COLO829 (cell line): ENCODE measurements at regions not wholly inside any gene's neighbourhood (a gene's known extent, or its start where the extent isn't known, plus 50 kb on each side); places are given as distances from the start of the nearest gene placed in this dataset.
A peak's percentile ranks its signal among the peaks of the same experiment; 100 is the strongest.

Experiments used
- DNase-seq: peaks from one replicate; pipeline ENCODE4 v3.0.0; 2012; ENCODE audit warnings: low spot score

DNA sequence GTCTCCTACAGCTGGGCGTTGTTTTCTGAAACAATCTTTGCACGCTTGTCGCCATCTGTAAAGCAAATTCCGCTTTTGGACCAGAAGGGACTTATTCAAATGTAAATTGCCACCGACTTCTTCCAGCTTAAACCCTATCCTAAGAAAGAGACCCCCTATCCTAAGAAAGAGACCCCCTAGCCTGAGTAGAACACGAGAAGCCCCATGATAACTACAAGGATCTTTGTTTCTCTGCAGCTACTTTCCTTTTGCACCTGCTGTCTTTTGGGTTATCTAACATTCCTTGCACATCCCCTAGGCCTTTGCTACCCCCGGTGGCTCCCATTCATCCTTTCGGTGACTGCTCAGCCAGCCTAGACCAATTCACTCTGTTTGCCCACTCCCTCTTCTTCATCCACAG lies 536.0 kb upstream of the PRKX start:
- no peak for DNase-seq

DNA sequence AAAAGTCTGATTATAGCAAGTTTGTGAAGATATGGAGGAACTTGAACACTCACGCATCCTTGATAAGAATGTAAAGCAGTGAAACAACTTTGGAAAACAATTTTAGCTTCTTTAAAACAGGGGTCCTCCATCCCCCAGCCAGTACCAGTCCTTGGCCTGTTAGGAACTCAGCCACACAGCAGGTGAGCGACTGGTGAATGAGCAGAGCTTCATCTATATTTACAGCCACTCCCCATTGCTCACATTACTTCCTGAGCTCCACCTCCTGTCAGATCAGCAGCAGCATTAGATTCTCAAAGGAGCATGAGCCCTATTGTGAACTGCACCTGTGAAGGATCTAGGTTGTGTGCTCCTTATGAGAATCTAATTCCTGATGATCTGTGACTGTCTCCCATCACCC lies 530.3 kb upstream of the PRKX start:
- no peak for DNase-seq

DNA sequence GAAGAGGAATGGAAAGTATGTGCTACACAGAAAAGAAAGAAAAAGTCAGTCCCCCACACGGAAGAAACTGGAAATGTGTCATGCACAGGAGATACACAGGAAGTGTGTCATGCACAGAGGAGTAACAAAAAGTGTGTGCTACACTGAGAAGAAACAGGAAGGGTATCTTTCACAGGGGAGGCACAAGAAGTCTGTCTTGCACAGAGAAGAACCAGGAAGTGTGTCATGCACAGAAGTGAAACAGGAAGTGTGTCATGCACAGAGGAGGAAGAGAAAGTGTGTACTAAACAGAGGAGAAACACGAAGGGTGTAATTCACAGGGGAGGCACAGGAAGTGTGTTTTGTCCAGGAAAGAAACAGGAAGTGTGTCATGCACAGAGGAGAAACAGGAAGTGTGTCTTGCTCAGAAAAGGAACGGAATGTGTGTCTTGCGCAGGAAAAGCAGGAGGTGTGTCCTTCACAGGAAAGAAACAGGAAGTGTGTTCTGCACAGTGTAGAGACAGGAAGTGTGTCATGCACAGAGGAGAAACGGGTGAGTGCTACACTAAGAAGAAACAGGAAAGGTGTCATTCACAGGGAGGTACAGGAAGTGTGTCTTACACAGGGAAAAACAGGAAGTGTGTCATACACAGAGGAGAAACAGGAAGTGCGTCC lies 527.2 kb upstream of the PRKX start:
- DNase-seq, result peak; percentile 1

DNA sequence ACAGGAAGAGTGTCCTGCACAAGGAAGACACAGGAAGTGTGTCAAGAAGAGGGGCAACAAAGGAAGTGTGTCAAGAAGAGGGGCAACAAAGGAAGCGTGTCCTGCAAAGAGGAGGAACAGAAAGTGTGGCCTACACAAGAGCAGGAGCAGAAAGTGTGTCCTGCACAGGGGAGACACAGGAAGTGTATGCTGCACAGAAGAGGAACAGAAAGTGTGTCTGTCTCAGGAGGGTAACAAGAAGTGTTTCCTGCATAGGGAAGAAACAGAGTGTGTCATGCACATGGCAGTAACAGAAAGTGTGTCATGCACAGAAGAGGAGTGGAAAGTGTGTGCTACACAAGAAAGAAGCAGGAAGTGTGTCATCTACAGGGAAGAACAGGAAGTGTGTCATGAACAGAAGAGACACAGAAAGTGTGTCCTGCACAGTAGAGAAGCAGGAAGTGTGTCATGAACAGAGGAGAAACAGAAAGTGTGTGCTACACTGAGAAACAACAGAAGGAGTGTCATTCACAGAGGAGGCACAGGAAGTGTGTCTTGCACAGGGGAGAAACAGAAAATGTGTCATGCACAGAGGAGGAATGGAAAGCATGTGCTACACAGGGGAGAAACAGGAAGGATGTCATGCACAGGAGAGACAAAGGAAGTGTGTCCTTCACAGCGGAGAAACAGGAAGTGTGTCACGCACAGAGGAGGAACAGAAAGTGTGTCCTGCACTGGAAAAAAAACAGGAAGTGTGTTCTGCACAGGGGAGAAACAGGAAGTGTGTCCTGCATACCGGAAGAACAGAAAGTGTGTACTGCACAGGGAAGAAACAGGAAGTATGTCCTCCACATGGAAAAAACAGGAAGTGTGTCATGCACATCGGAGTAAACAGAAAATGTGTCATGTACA lies 526.4 kb upstream of the PRKX start:
- DNase-seq, result no peak

DNA sequence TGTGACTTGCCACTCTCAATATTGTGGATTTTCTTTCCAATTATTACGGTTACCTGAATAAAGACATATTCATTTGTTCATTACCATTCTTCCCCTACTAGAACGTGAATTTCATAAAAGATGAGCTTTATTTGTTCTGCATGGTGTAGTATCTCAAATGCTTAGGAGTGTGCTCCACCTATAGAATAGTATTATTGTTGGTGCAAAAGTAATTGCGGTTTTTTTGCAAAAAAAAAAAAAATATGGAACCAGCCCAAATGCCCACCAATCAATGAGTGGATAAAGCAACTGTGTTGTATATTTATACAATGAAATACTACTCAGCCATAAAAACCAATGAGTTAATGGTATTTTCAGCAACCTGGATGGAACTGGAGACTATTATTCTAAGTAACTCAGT lies 525.5 kb upstream of the PRKX start:
- DNase-seq, result no peak

DNA sequence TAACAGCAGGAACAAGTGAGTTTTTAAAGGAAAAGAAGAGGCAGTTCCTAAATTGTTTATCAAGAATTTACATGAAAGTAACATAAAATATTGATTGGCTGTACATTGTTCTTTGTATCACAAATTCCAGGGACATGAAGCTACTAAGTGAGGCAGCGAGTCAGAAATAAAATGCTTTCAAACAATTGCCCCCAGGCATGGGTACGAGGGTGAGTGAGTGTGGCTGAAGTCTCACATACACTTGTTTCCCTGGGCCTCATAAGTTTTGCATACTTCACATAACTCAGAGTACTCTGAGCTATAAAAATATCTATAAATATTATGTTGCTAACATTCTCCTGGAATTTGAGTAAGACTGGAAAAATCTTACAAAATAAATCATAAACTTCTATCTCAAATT lies 511.6 kb upstream of the PRKX start:
- DNase-seq, result no peak

DNA sequence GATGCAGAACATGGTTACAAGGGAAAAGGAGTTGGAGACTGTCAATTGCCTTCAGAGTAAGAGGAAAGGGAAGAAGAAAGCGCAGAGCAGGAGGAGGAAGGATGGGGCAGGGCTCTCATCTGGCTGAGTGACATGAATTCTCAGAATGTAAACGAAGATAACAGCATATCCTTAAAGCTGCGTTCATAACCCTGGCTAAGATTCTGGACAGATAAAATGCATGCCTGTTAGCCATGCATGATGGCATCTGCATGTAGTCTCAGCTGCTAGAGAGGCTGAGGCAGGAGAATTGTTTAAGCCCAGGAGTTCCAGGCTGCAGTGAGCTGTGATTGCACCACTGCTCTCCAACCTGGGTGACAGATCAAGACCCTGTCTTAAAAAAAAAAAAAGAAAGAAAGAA lies 493.5 kb upstream of the PRKX start:
- DNase-seq, result no peak

DNA sequence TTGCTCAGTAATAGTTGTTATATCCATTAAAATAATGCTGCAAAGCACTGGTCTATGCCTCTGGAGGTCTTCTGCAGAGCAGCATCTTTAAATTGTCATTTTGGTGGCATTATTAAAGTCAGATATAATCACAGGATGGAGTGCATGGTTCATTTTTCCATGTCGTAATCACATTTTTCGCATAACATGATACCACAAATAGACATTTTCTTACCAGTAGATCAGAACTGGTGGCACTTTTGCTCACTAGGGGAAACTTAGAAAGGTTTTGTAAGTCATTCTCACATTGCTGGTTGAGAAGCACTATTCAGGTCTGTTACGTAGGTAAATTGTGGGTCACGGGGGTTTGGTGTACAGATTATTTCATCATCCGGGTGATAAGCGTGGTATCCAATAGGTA lies 484.5 kb upstream of the PRKX start:
- no peak for DNase-seq

DNA sequence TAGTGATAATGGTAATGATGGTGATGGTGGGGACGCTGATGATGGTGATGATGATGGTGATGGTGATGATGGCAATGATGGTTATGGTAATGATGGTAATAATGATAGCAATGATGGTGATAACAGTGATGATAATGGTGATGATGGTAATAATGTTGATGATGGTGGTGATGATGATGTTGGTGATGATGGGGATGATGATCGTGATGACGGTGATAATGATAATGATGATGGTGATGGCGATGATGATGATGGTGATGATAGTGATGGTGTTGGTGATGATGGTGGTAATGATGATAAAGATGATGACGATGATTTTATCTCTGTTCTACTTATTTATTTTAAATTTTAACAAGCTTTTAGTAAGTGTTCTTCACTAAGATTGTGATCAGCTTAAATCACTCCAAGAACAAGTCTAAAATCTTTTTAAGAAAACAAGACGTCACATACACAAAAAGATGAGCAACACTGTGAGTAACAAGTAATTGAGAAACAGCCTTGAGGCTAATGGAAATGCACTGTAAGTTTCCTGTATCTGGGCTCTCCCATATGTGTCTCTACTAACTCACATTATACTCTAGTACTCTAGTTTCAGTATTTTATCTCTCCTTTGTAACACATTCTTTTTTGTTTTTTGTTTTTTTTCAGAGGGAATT lies 480.2 kb upstream of the PRKX start:
- no peak for DNase-seq

DNA sequence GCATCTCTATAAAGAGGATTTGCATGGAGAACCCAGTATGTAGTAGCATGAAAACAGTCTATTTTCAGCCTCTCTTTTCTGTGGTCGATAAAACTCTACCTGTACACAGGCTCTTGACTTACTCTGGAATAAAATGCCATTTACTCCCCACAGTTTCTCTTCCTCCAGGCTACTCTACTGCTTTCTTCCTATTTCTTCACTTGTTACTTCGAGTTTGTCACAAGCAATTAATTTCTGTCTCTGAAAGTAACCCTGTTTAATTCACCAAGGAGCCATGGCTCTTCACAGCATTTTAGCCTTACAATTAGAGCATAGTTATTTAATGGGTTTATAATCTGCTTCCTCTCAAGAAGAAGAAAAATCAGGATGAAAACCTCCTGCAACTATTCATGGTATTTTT lies 472.9 kb upstream of the PRKX start:
- no peak for DNase-seq

DNA sequence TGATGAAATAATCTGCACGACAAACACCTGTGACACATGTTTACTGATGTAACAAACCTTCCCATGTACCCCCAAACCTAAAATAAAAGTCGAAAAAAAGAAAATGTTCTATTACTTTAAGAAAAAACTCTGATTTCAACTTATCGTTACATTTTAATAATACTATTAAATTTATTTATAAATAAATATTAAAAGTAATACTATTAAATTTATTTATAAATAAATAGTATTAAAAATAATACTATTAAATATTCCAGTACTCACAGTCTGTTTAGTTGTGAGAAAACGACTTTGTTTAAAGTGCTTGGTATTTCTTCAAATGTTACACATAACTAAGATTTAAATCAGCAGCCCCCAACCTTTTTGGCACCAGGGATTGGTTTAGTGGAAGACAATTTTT lies 471.6 kb upstream of the PRKX start:
- no peak for DNase-seq

DNA sequence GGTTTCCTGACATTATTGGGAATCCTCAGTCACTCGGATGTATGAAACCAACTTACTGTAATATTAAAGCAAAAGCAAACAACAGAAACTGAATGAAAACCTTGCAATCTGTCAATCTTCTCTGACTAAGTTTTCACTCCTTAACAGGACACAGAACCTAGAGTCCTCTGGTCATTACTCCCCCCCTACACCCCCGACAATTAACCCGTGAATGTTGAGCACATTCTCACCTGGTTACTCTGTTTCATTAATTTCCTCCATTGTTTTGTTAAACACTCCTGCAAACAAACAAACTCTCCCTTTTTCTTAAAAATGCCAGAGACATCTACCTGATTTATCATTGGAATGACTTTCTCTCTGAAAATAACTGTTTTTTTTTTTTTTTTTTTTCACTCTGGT lies 469.0 kb upstream of the PRKX start:
- no peak for DNase-seq

DNA sequence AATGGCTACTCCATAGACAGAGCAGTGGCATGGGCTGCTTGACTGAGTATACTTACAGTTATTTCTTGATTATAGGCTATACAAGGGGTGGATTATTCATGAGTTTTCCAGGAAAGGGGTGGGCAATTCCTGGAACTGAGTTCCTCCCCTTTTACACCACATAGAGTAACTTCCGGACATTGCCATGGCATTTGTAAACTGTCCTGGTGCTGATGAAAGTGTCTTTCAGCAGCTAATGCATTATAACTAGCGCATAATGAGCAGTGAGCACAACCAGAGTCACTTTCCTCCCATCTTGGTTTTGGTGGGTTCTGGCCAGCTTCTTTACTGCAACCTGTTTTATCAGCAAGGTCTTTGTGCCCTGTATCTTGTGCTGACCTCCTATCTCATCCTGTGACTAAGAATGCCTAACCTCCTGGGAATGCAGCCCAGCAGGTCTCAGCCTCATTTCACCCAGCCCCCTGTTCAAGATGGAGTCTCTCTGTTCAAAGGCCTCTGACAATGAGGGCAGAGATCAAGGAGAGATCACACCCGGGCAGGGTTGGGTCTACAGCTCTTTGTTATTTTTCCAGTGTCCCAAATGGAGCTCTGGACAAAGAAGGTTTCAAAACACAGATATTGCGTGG lies 468.4 kb upstream of the PRKX start:
- no peak for DNase-seq

DNA sequence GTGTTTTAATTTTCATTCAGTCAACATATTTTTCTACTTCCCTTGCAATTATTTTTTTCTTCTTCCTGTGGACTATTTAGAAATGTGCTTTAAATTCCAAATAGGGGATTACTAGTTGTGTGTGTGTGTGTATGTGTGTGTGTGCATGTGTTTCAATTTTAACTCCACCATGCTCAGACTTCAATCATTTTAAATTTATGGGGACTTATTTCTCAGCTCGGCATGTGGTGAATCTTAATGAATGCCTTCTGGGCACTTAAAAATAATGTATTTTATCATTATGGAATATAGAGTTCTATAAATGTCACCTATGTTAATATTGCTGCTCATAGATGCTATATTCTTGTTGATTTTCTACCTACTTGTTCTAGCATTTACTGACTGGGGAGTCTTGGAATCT lies 465.6 kb upstream of the PRKX start:
- DNase-seq, result no peak

DNA sequence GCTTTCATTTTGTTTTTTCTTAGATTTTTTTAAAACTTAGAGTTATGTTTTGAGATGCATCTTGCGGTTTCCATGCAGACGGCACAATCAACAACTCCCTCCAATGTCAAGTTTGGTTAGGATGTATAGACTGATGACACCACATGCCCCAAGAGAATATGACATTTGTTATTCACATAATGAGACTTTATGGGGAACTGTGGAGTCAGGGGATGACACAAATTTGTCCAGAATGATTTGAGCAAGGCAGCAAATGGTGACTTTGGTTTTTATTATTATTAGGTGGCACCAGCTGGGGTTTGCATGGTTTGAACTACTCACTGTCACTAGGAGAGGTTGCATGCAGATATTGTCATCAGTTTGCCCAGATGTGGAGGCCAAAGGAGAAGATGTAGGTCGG lies 461.8 kb upstream of the PRKX start:
- no peak for DNase-seq

DNA sequence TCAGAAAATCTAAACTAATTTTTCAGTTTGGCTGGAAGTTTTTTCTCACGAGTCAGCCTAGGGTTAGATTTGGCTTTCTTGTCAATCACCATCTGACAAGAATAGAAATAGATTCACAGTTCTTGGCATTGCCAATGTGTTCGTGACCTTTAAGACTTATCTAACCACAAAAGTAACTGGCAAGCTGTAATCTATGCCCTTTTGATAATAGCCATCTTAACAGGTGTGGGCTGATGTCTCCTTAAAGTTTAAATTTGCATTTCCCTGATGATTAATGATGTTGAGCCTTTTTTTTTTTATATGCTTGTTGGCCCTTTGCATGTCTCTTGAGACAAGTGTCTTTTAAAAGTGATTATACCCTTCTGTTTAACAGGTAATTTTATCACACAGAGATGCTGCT lies 460.3 kb upstream of the PRKX start:
- DNase-seq, result no peak

DNA sequence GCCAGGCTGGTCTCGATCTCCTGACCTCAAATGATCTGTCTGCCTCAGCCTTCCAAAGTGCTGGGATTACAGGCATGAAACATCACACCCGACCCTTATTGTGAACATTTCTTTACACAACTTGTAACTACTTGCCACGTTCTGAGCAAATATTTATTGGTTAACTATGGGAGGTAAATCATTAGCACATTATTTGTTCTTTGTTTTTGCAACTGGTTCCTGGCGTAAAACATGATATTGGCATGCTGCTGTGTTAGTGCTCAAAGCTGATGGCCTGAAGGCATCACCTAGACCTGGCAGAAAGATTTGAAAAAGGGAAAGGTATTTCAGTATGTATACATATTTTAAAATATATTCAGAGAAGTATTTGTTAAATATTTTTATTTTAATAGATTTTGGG lies 438.3 kb upstream of the PRKX start:
- no peak for DNase-seq

DNA sequence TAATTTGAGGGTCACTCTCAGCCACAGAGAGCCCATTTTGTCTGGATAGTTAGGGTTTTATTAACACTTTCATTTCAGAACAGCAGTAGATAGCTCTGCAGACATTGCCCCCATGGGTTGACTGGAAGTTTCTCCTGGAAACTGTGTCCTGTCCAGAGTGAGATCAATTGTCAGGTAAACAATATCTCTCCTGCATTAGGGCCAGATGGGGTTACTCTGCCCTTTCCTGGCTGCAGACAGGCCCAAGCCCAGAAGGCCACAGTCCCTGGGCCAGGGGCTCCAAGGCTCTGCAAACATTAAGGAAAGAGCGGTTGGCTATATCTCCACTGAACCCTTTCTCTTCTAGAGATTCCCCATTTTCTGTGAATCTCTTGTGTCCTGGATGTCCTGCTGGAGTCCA lies 436.8 kb upstream of the PRKX start:
- DNase-seq, result no peak

DNA sequence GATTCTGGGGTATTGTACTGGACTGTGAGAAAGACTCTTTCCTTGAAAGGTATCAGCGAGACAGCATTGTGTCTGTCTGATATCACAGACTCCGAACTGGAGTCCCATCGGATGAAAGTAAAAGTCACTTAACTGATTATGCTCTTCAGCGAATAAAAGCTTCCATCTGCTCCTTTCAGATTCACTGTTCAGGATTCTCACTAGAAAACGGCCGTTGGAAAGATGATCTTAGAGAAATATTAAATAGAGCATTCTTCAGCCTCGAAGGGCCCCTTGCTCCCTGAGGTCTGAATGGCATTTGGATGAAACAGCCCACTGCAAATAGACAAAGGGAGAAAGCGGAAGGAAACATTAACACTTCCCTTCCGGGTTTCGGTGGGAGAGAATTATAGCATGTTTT lies 416.2 kb upstream of the PRKX start:
- DNase-seq, result no peak

DNA sequence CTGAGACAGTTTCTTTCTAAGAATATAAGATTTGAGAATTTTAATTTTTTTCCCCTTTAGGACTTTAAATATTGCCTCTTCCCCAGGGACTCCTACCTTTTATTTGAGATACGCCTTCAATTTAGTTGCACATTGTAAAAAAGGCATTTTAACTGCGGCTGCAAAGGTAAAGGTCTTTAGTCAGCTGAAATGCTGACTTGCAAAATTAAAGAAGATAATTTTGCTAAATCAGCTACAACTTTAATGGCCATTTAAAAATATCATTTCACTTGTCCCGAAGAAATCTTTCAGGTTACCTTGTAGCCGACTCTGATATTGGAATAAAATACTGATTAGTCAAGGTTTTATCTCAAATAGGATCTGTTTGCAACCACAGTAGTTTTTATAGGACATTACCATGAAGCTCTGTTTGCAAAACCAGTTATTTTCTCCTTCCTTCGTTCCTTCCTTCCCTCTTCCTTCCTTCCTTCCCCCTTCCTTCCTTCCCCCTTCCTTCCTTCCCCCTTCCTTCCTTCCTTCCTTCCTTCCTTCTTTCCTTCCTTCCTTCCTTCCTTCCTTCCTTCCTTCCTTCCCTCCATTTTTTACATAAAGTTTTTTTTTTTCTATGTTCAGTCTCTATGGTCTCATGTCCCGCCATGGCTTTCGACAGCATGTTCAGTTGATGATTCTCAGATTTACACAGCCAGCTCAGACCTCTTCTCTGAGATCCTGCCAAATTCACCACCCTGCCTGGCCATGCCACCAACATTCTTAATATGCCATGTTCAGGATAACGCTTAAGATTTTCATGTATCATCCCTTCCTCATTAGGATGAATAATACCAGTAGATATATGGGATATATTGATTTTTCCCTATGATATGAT lies 405.4 kb upstream of the PRKX start:
- DNase-seq, result no peak

DNA sequence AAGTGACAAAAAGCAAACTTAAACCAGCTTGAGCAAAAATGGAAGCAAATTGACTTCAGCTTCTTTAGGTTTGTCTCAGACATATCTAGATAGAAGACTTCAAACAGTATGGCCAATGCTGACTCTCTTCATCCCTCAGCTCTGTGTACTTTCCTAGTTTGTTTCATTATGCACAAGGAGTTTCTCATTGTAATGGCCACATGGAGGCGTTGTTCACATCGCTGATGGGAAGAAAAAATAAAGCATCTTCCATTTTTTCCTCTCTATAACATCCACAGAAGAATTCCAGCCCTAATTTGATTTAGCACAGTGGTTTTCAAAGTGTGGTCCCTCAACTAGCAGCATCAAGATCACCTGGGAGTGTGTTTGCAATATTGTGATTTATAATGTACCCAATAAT lies 397.5 kb upstream of the PRKX start:
- no peak for DNase-seq

DNA sequence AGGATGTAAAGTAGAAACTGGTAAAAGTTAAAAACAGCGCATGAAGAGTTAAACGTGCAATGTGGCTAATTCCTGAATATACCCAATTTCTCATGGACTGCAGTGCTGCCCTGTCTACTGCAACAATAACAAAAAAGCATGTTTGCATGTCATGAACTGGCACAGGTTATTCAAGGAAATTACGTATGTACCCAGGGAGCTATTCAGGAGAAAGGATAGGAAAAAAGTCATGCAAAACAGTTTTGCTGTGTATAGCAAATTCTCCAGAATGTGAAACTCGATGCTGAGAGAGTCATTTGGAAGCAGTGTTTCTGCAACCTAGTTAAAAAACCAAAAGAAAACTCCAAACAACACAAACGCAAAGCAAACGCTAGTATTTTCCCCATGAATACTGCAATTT lies 381.5 kb upstream of the PRKX start:
- no peak for DNase-seq
